ENCODE measurements at regions not wholly inside any gene's neighbourhood (a gene's known extent, or its start where the extent isn't known, plus 50 kb on each side); places are given as distances from the start of the nearest gene placed in this dataset.
"Not testable (repeated sequence)": the region's sequence is repeated elsewhere in the genome, so short reads cannot be mapped to it uniquely, and the experiment has no call there.

DNA sequence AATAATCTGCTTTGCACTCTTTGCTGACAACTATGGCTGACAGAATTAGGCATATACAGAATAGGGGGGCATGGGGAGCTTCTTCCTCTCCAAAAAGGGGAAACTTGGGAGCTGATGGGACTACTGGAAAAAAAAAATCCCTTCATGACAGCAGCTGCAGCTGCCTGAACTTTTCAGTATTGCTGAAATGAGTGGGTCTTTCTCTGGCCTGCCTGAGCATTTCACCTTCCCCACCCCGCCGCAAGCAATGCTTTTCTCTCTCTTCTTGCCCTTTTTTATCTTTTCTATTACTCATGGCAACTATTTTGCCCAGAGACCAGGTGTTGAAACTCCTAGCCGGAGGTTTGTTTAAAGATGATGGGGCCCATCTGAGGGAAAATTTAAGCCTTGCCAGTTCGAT is 244.9 kb downstream of the SEMA3D start:
- intact Hi-C loops (cut with DNase I) = no loop called here

DNA sequence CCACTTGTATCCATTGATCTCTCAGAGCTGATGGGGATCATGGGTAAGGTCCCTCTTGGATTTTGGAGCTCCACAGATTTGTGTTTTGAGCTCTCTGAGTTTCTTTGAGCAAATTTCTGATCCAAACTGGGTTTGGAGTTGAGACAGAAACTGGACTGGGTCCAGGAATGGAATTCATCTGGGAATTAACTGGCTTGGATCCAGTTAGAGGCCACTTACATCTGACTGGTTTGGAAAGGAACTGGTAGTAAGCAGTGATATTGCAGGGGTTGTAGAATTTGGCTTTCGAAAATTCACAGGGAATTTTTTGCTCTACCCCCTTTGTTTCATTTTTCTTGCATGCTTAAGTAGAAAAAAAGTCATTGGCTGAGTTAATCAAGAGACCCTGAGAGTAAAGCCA is 245.6 kb downstream of the SEMA3D start:
- intact Hi-C loops (cut with DNase I) = no loop called here
- no peak for DNase-seq

More for the DNA sequence above, 244.9 kb downstream of the SEMA3D start:
- no peak for DNase-seq

DNA sequence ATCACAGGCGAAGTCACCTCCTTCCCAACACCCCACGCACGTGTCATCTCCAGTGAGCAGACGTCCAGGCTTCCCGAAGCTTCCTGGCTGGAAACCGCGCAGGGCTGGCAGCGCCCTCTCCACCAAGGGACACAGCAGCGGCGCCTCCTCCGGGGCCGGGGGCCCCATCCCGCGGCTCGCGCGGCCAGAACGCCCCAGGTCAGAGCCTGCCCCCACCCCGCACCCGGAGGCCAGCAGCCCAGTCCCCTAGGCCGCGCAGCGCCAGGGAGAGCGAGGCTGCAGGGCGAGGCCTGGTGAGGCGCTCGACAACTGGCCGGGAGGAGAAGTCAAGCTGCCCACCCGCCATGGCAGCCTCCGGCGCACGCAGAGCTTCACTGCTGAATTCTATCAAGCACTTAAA is 247.0 kb downstream of the SEMA3D start:
- DNase-seq = peak in 4 of 10 donors; percentile 24 to 80 (median 64)
- intact Hi-C loops (cut with DNase I) = no loop called here

DNA sequence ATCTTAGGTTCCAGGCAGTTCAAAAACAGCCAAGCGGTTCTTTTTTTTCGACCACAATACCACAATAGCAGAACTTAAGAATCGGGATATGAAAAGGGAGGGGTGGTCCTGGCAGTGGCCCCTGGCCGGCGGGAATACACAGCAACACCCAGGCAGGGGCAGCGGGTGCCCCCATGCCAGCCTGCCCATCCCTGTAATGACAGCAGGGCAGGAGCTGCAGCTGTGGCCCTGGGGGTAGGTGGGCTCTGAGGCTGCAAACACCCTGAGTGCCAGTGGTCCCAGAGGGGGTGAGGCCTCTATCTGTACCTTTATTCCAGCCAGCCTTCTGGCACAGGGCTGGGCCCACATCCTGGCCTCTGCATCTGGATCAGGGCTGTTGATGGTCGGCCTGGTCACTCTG is 247.4 kb downstream of the SEMA3D start:
- DNase-seq = peak in 3 of 10 donors; percentile 36 to 70 (median 47)
- intact Hi-C loops (cut with DNase I) = no loop called here

DNA sequence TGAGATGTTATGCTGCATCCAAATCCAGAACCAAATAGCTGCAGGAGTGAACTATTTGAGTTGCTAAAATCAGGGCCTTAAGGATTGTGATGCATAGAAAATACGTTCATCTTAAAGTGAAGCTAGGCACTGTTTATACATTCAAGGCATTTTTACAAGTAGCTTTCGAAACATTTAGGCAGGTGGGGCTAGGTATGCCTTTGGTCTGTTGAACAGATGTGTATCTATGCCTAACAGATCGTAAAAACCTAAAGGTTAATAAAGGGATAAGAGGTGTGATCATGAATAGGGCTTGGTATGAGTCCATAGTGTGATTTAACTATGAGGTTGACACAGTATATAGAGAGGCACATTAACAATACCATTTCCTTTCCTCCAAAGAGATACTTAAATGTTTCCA is 262.5 kb downstream of the SEMA3D start:
- intact Hi-C loops (cut with DNase I) = no loop called here
- no peak for DNase-seq

DNA sequence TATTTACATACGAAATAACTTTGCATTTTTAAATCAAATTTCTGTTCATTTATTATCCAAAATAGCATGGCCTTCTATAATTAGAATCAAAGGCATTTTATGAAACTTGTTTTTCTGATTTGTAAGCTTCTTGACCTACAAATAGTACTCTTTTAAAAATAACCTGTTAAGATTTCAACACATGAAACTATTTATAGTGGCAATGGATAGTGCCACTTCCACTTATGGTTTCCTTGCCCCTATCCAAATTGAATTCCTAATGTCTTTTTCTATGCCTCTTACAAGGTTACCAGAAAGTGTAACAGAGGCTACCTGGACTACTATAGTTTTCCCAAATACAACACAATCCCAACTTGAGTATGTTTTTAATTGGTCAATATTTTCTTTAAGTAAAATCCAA is 263.5 kb downstream of the SEMA3D start:
- DNase-seq = no peak
- intact Hi-C loops (cut with DNase I) = no loop called here

DNA sequence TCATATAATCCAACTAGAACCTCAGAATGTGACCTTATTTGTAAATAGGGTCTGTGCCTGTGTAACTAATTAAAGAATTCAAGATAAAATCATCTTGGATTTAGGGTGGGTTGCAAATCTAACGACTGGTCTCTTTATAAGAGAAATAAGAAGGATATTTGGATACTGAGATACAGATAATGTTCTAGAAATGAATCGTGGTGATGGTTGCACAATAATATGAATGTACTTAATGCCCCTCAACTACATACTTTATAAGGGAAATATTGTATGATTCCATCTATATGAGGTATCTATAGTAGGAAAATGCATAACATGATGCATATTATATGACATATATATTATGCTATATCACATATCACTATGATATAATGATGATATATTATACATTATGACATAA is 265.7 kb downstream of the SEMA3D start:
- intact Hi-C loops (cut with DNase I) = no loop called here
- DNase-seq = no peak

DNA sequence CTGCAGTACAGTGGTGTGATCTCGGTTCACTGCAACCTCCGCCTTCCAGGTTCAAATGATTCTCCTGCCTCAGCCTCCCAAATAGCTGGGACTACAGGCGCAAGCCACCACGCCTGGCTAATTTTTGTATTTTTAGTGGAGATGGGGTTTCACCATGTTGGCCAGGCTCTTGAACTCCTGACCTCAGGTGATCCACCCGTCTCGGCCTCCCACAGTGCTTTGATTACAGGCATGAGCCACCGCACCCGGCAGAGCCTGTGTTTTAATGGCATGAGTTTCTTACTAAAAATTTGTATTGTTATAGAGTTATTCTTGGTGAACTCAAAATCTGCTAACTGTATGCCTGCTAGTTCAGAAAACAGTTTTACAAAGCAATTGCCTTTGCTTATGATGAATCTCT is 269.9 kb downstream of the SEMA3D start:
- intact Hi-C loops (cut with DNase I) = not testable (repeated sequence)
- DNase-seq = peak in 2 of 10 donors; percentile 39 to 56

DNA sequence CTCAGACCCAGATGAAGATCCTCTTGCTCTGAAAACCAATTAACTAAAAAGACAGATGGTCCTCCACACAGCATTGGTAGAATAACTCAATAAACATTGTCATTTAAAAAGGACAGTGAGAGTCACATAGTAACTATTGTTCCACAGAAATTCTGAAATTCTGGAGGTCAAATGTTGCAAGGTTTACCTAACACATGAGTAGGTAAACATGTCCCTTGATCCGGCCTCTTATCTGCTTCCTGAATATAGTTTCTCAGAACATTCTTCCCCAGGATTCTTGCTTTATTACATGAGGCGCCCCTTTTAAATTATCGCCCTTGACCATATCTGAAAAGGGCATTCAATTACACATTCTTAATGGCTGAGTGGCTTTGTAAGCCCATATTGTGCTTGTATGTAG is 270.7 kb downstream of the SEMA3D start:
- no peak for DNase-seq
- intact Hi-C loops (cut with DNase I) = no loop called here

DNA sequence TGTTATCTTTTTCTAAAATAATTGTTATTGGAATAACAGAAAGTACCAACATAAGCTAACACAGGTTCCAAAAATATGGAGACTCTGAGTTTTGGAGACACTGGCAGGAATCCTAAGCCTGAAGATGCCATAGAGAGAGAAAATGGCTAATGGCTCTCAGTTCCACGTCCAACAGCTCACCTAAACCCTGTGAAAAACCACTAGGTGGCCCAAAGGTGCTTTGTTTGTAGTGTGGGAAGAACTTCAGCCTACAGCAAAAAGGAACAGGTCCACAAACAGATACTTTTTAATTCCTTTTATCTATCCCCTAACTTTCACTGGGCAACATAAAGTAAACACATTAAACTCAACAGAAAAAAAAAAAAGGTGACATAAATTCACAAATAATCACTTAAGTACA is 272.3 kb downstream of the SEMA3D start:
- intact Hi-C loops (cut with DNase I) = no loop called here
- no peak for DNase-seq

DNA sequence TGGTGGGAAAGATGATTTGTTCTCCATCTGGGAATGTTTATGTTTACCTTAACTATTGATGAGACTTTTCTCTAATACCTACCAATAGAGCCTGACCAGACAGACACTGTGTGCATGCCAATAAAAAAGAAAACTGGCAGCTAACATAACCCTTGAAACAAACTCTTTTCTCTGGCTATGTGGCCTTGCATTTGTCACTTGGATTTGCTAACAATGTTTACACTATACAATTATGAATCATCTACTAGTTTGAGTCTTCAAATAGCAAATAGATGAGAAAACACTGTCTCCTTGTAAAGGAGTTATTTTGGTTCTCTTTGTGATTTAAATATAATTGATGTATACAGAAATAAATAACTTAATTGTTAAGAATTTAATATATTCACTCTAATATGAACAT is 273.1 kb downstream of the SEMA3D start:
- no peak for DNase-seq

DNA sequence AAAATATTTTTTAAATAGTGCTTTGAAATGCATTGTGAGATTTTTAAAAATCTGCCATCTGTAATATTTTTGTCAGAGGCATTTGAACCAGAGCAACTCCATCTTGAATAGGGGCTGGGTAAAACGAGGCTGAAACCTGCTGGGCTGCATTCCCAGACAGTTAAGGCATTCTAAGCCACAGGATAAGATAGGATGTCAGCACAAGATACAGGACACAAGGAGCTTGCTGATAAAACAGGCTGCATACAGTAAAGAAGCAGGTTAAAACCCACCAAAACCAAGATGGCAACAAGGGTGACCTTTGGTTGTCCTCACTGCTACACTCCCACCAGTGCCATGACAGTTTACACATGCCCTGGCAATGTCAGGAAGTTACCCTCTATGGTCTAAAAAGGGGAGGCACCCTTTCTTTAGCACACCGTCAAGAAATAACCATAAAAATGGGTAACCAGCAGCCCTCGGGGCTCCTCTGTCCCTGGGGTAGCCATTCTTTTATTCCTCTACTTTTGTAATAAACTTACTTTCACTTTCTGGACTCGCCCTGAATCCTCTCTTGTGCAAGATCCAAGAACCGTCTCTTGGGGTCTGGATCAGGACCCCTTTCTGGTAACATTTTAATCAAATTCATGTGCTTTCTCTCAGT is 273.7 kb downstream of the SEMA3D start:
- intact Hi-C loops (cut with DNase I) = no loop called here
- no peak for DNase-seq

More for the DNA sequence above, 273.1 kb downstream of the SEMA3D start:
- intact Hi-C loops (cut with DNase I) = no loop called here

DNA sequence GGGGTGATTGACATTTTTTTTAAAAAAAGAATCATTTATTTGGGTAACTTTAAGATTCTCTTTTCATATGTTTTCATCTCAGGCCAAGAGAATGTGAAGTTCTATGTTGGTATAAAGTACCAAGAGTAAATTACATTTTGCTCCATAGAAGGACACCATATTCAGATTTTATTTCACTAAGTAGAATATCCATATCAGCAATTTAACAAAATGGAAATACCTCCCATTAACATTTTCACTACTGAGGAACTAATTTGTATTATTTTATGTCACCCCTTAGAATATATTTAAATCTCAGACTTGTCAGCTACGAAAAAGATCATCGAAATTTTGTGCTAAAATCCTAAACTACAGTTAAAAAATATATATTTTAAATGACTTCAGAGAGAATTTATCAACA is 274.3 kb downstream of the SEMA3D start:
- DNase-seq = no peak
- intact Hi-C loops (cut with DNase I) = no loop called here

DNA sequence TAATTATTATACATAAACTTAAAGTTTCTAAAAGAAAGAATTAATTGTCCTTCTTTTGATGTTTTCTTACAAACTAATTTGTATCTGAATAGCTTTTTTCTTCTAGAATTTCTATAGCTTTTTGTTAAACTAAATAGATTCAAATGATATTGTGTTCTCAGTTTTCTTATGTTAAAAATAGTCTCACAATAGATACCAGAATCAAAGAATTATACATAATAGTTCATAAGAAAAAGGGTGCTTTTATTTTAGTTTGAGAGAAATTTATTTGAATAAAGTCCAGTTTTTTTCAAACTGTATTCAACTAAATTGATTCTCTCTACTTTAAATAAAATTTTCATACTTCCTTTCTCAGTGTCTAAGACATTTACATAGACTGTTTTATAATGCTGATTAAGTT is 274.8 kb downstream of the SEMA3D start:
- DNase-seq = no peak
- intact Hi-C loops (cut with DNase I) = no loop called here

DNA sequence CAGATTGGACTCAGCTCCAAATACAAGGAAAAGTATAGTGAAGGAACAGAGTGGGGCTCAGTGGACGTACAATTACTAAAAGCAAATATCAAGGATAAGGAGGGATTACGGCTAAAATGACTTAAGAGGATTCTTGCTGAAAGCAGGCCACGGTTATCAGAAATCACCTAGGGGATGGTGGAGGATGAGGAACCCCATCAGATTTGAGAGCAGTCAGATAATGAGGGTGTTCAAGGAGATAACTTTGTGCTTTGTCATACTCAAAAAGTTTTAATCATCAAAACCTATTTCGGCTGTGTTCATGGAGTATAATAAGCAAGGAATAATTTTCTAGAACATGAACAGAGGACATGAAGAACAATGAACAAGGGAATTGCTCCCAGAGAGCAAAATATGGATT is 275.8 kb downstream of the SEMA3D start:
- DNase-seq = no peak
- intact Hi-C loops (cut with DNase I) = no loop called here

DNA sequence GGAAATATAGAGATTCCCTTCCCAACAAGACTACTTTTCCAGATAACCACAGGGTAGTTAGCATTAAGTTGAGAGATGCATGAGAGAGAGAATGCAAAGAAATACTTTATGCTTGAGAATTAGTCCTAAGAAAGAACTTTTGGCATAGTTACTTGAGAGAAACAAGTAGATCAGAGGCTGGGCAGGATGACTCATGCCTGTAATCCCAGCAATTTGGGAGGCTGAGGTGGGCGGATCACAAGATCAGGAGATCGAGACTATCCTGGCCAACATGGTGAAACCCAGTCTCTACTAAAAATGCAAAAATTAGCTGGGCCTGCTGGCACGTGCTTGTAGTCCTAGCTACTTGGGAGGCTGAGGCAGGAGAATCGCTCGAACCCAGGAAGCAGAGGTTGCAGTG is 276.5 kb downstream of the SEMA3D start:
- intact Hi-C loops (cut with DNase I); DNase-seq: not testable (repeated sequence)

DNA sequence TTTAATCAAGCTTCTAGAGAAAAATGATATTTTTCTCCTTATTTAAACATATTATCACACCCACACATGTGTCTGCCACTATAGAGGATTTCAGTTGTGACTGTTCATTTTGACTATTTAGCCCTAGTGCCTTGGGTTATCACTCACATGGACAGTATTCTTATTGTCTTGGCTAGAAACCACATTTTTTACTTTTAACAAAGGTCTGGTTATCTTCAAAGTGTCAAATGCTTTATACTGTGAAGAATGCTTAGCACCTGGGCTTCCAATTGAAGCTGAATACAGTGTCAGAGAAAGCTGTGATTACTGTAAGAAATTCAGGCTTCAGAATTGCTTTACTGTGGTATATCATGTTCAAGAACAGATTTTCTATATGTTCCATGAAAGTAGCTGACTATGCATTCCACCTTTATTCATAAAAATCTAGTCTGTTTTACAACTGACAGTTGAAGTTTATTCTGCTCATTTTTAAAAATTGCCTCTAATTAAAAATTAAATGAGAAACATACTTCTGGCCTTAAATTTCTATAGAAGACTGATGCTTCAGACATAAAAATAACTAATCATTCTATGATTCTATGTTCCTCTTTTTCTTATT is 278.6 kb downstream of the SEMA3D start:
- intact Hi-C loops (cut with DNase I) = no loop called here
- DNase-seq = no peak

DNA sequence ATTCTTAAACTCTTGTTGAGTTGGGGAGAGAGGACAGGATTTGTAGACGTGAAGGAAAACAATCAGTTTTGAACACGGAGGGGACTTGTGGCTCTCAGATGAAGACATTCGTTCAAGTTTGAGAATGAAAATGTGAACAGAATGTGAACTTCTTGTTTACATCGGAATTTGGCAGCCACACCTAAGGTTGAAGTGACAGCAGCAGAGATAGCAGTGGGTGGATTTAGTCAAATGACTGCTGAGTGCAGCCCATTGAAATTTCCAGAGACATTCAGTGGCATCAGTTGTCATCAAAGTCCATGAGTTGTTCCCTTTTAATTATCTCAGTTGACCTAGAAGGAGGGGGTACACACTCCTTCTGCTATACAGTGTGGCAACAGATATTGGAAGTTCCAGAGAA is 280.0 kb downstream of the SEMA3D start:
- intact Hi-C loops (cut with DNase I) = no loop called here

DNA sequence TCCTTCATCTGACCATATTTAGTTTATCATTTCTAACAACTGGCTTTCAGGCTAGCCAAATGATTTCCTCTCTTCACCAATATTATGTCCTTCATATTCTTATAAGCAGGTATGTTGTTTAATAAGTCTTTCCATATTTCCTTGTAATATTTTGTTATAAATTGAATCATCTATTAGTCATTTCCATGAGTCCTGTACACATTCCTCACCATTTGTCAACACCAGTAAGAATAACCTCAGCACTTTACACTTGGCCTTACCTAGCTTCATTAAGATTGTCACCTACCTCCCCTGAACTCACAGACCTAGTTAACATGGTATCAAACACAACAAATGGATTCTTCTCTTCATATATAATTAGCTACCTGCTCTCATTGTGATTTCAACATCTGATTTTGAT is 282.3 kb downstream of the SEMA3D start:
- intact Hi-C loops (cut with DNase I) = no loop called here
- DNase-seq = no peak

More for the DNA sequence above, 280.0 kb downstream of the SEMA3D start:
- no peak for DNase-seq

DNA sequence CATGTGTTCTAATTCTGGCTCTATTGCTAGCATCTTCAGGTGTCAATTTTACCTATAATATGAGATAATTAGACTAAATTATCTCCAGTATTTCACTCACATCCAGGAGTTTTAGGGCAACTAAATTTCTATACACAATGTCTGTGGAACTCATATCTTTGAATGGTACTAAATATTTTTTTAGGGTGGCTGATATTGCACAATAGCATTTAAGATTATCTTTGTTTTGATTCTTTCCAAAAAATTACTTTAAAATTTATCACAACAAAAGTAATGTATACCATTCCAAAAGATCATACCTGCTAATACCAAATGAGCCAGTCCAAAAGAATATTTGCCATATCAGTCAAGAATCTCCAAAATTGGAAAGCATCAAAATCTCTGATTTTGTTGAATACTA is 285.5 kb downstream of the SEMA3D start:
- intact Hi-C loops (cut with DNase I) = no loop called here
- DNase-seq = no peak

DNA sequence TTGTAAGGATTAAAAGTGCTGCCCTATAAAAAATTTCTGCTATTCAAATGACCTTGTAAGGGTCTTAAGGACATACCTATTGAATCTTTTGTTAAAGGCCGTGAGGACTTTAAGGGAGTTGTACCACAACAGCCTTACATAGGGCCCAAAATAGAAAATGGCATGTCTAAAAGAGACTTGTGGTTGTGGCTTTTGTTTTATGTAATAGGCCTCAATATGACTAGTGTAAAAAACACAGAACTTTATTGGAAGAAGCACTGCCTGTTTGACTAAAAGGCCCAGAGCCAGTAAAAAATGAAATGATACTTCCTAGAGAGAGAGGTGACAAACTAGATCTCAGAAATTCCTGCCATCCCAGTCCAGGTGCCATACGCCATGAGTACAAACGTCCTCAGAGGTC is 286.6 kb downstream of the SEMA3D start:
- DNase-seq = no peak
- intact Hi-C loops (cut with DNase I) = no loop called here

DNA sequence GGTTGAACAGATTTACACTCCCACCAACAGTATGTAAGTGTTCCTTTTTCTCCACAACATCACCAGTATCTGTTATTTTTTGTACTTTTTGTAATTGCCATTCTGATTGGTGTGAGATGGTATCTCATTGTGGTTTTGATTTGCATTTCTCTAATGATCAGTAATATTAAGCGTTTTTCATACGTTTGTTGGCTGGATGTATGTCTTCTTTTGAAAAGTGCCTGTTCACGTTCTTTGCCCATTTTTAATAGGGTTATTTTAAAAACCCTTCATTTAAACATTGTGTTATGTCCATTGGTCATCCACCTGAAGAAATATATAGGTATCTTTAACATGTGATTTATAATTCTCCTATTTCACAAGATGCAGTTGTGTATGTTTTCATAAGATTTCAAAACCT is 291.3 kb downstream of the SEMA3D start:
- intact Hi-C loops (cut with DNase I) = no loop called here
- DNase-seq = no peak

DNA sequence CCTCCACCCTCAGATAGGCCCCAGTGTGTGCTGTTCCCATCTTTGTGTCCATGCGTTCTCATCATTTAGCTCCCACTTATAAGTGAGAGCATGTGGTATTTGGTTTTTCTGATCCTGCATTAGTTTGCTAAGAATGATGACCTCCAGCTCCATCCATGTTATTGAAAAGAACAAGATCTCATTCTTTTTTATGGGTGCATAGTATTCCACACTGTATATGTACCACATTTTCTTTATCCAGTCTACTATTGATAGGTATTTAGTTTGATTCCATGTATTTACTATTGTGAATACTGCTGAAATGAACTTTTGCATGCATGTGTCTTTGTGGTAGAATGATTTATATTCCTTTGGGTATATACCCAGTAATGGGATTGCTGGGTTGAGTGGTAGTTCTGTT is 303.3 kb downstream of the SEMA3D start:
- intact Hi-C loops (cut with DNase I) = not testable (repeated sequence)

More for the DNA sequence above, 303.3 kb downstream of the SEMA3D start:
- DNase-seq = not testable (repeated sequence)
